CD14-positive monocyte (primary cell): ENCODE measurements at regions not wholly inside any gene's neighbourhood (a gene's known extent, or its start where the extent isn't known, plus 50 kb on each side); places are given as distances from the start of the nearest gene placed in this dataset.

ENCODE experiments used
- DNase-seq, 3 donors: peaks; one replicate each; pipeline ENCODE4 v3.0.0-alpha.2; 2011 to 2022
- H2AFZ ChIP-seq: 2 replicates; pipeline ENCODE4 v1.6.0; 2012; ENCODE audit warnings: mild to moderate bottlenecking, low read depth, low read length, inconsistent platforms; ENCODE audit not compliant: insufficient read depth, poor library complexity, severe bottlenecking
- H3K27ac ChIP-seq, 2 donors: 1 replicate in 1 of 2; 2 replicates in 1 of 2; pipeline ENCODE4 v1.5.1; 2012 to 2013; ENCODE audit warnings: low read length in 2 of 2, control low read depth in 1 of 2, inconsistent platforms in 1 of 2, low read depth in 1 of 2, mild to moderate bottlenecking in 1 of 2
- H3K27me3 ChIP-seq, 2 donors: one replicate each; pipeline versions ENCODE4 v1.6.0 to v1.6.1; 2011 to 2013; ENCODE audit warnings: low read length in 2 of 2; ENCODE audit not compliant: control insufficient read depth in 2 of 2, insufficient read depth in 2 of 2
- H3K36me3 ChIP-seq, 2 donors: replicated peaks in 1 of 2; 1 replicate in 1 of 2; 2 replicates in 1 of 2; pipeline versions ENCODE4 v1.5.1 to v1.6.1; 2012 to 2013; ENCODE audit warnings: low read length in 2 of 2, control low read depth in 1 of 2, inconsistent platforms in 1 of 2, mild to moderate bottlenecking in 1 of 2; ENCODE audit not compliant: insufficient read depth in 2 of 2, control insufficient read depth in 1 of 2
- H3K4me1 ChIP-seq, 2 donors: 1 replicate in 1 of 2; 2 replicates in 1 of 2; pipeline versions ENCODE4 v1.5.1 to v1.6.1; 2012 to 2013; ENCODE audit warnings: low read length in 2 of 2, control low read depth in 1 of 2, inconsistent platforms in 1 of 2, mild to moderate bottlenecking in 1 of 2, moderate library complexity in 1 of 2; ENCODE audit not compliant: insufficient read depth in 2 of 2, control insufficient read depth in 1 of 2
- H3K4me2 ChIP-seq: replicated peaks from 2 replicates; pipeline ENCODE3; 2012; ENCODE audit warnings: low read length, moderate library complexity, mild to moderate bottlenecking; ENCODE audit not compliant: poor library complexity, severe bottlenecking; ENCODE audit errors: extremely low read depth
- H3K4me3 ChIP-seq, 3 experiments: fragments of 200-600 bp in 1 of 3; sonication (generic) in 1 of 3; replicated peaks in 1 of 3; 1 replicate in 2 of 3; 2 replicates in 1 of 3; pipeline ENCODE4 v1.5.1; 2011 to 2013; ENCODE audit warnings: low read length in 3 of 3, mild to moderate bottlenecking in 3 of 3, control low read depth in 2 of 3, low read depth in 2 of 3, inconsistent platforms in 1 of 3, moderate library complexity in 1 of 3
- H3K79me2 ChIP-seq: 2 replicates; pipeline ENCODE4 v1.6.0; 2012; ENCODE audit warnings: mild to moderate bottlenecking, control low read depth, inconsistent platforms, low read length, moderate library complexity; ENCODE audit not compliant: insufficient read depth
- H3K9ac ChIP-seq: 2 replicates; pipeline ENCODE4 v1.6.0; 2017; ENCODE audit warnings: low read length, mild to moderate bottlenecking; ENCODE audit not compliant: insufficient read depth, poor library complexity, severe bottlenecking
- H3K9me3 ChIP-seq, 2 donors: replicated peaks in 1 of 2; 1 replicate in 1 of 2; 2 replicates in 1 of 2; pipeline versions ENCODE4 v1.5.1 to v1.6.1; 2012 to 2013; ENCODE audit warnings: low read length in 2 of 2, control low read depth in 1 of 2; ENCODE audit not compliant: control insufficient read depth in 1 of 2, insufficient read depth in 1 of 2
- H4K20me1 ChIP-seq: 2 replicates; pipeline ENCODE4 v1.6.0; 2012; ENCODE audit warnings: mild to moderate bottlenecking, low read length, control low read depth, moderate library complexity; ENCODE audit not compliant: insufficient read depth
- H3K27ac Mint-ChIP-seq, 7 donors: one replicate each; pipeline ENCODE4 v1.8.0; 2020; ENCODE audit warnings: mild to moderate bottlenecking in 7 of 7, mixed read lengths in 7 of 7, moderate library complexity in 6 of 7, inconsistent platforms in 2 of 7
- H3K27me3 Mint-ChIP-seq, 3 donors: one replicate each; pipeline ENCODE4 v1.8.0; 2021 to 2022; ENCODE audit warnings: low read depth in 3 of 3, mild to moderate bottlenecking in 3 of 3, mixed read lengths in 3 of 3, moderate library complexity in 3 of 3, inconsistent platforms in 1 of 3
- H3K36me3 Mint-ChIP-seq, 2 donors: one replicate each; pipeline ENCODE4 v1.8.0; 2020; ENCODE audit warnings: mixed read lengths in 2 of 2, inconsistent platforms in 1 of 2, mild to moderate bottlenecking in 1 of 2
- H3K4me1 Mint-ChIP-seq: one replicate; pipeline ENCODE4 v1.8.0; 2020; ENCODE audit warnings: mild to moderate bottlenecking, mixed read lengths
- H3K4me3 Mint-ChIP-seq, 2 donors: one replicate each; pipeline ENCODE4 v1.8.0; 2020; ENCODE audit warnings: mild to moderate bottlenecking in 2 of 2, mixed read lengths in 2 of 2, moderate library complexity in 1 of 2
- H3K9me3 Mint-ChIP-seq, 7 donors: one replicate each; pipeline ENCODE4 v1.8.0; 2020 to 2022; ENCODE audit warnings: mixed read lengths in 7 of 7, mild to moderate bottlenecking in 6 of 7, moderate library complexity in 6 of 7, inconsistent platforms in 2 of 7
- WGBS: methylation state at CpG from one replicate; pipeline ENCODE4 v1.1.5; 2013; ENCODE audit warnings: missing lambda C conversion rate; ENCODE audit not compliant: insufficient coverage; 5-methylcytosine and 5-hydroxymethylcytosine counted together
- intact Hi-C, 2 donors: fragments of 100-400 bp; cut with micrococcal nuclease; formaldehyde crosslinking; loops; one replicate each; pipeline versions ENCODE4 v1.15.0 to v1.15.1; 2023
- TF ChIP-seq, protein P1 (sequence below): fragments of 200-600 bp; IDR thresholded peaks from one replicate; pipeline ENCODE4 v1.8.0; 2022; ENCODE audit warnings: antibody characterized with exemption, mild to moderate bottlenecking

DNA sequence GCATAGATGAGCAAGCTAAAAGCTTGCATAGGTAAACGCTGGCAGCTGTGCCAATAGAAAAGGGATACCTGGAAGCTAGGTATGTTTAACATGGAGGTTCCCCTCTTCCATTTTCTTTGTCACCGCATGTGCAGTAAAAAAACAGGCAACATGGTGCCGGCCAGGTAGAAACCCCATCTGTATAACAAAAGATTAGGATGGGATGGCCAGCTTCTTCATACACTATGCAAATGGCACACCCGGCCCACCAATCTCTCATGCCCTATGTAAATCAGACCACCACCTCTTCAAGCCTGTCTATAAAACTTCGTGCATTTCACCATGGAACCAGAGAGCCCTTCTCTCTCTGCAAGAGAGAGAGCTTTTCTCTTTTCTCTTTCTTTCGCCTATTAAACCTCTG, 224.3 kb upstream of the P2RY1 start:
- Histone ChIP-seq H3K4me3 (no peak overlapping the region), H2AFZ (no peak overlapping the region), H3K36me3 (no peaks in the 10 kb centered on the region), H3K4me2 (no peak overlapping the region), H3K27me3 (no peaks in the 10 kb centered on the region), H3K4me1 (no peaks in the 10 kb centered on the region), H4K20me1 (no peaks in the 10 kb centered on the region), H3K79me2 (no peaks in the 10 kb centered on the region), H3K9me3 (no peaks in the 10 kb centered on the region), H3K27ac (no peak overlapping the region), H3K9ac (no peak overlapping the region)
- intact Hi-C loops = no loop called here
- Mint-ChIP-seq H3K4me3 (no peak overlapping the region), H3K27me3 (peaks cover 0 to under 1% (median 0%) of the 10 kb centered on the region in 3 donors), H3K27ac (no peak overlapping the region), H3K9me3 (peaks cover 0 to 5% (median 3%) of the 10 kb centered on the region in 7 donors), H3K4me1 (peaks cover 3% of the 10 kb centered on the region), H3K36me3 (no peaks in the 10 kb centered on the region)
- WGBS = 95% methylated on average over 3 of the region's 6 CpGs
- no peak for DNase-seq
- TF ChIP-seq, protein P1, sequence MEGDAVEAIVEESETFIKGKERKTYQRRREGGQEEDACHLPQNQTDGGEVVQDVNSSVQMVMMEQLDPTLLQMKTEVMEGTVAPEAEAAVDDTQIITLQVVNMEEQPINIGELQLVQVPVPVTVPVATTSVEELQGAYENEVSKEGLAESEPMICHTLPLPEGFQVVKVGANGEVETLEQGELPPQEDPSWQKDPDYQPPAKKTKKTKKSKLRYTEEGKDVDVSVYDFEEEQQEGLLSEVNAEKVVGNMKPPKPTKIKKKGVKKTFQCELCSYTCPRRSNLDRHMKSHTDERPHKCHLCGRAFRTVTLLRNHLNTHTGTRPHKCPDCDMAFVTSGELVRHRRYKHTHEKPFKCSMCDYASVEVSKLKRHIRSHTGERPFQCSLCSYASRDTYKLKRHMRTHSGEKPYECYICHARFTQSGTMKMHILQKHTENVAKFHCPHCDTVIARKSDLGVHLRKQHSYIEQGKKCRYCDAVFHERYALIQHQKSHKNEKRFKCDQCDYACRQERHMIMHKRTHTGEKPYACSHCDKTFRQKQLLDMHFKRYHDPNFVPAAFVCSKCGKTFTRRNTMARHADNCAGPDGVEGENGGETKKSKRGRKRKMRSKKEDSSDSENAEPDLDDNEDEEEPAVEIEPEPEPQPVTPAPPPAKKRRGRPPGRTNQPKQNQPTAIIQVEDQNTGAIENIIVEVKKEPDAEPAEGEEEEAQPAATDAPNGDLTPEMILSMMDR = no peak

DNA sequence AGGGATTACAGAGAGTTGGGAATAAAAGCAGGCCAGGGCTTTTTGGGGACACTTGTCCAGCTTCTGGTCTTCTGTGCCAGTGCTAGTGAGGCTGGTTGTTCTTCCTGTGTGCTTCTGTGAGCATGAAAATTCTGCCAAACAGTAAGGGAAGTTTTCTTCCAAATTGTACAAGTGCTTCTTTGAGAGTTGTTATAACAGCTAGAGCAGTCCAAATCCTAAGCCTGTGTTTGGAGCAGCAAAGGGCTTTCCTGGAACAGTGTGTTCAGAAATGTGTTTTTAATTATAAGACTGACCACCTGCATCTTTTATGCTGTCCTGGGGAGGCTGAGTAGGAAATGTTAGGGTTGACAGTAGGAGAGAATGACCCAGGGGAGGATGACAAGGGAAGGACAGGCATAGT, 223.0 kb upstream of the P2RY1 start:
- Histone ChIP-seq H4K20me1 (no peaks in the 10 kb centered on the region), H3K79me2 (no peaks in the 10 kb centered on the region), H2AFZ (no peak overlapping the region), H3K4me2 (no peak overlapping the region), H3K27me3 (no peaks in the 10 kb centered on the region), H3K27ac (no peak overlapping the region), H3K9me3 (no peaks in the 10 kb centered on the region), H3K36me3 (no peaks in the 10 kb centered on the region), H3K4me3 (no peak overlapping the region), H3K9ac (no peak overlapping the region), H3K4me1 (no peaks in the 10 kb centered on the region)
- TF ChIP-seq, protein P1 = no peak
- Mint-ChIP-seq H3K27ac (no peak overlapping the region), H3K9me3 (peaks cover 0 to 8% (median 3%) of the 10 kb centered on the region in 7 donors), H3K27me3 (peaks cover 0 to 2% (median 0%) of the 10 kb centered on the region in 3 donors), H3K4me1 (peaks cover 3% of the 10 kb centered on the region), H3K4me3 (no peak overlapping the region), H3K36me3 (no peaks in the 10 kb centered on the region)
- no peak for DNase-seq
- intact Hi-C loops = no loop called here
